ENCODE measurements at regions not wholly inside any gene's neighbourhood (a gene's known extent, or its start where the extent isn't known, plus 50 kb on each side); places are given as distances from the start of the nearest gene placed in this dataset.

DNA sequence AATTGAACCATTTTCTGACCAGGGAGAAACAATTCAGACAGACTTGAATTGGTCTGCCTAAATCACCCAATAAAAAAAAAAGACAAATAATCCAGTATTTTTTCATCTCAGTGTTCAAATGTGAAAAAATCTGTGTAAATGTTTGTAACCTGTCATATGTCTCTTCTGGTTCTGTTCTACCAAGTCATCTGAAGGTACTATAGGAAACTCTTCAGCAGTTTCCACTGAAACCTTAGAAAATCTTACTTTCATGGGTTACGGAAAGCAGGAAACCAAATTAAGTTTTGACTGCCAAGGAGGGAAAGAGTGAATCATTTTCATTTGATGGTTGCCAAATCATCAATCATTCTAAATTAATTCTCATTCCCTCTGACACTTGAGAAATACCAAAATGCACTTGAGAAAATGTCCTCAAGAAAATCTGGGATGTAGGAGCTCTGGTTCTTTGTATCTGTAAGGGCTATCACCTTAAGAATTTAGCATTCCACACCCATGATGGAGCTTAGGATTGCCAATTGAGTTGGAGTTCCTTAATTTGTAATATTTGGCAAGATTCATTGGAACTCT lies 278.2 kb upstream of the KCNH8 start (continued):
- TF ChIP-seq, protein P1, sequence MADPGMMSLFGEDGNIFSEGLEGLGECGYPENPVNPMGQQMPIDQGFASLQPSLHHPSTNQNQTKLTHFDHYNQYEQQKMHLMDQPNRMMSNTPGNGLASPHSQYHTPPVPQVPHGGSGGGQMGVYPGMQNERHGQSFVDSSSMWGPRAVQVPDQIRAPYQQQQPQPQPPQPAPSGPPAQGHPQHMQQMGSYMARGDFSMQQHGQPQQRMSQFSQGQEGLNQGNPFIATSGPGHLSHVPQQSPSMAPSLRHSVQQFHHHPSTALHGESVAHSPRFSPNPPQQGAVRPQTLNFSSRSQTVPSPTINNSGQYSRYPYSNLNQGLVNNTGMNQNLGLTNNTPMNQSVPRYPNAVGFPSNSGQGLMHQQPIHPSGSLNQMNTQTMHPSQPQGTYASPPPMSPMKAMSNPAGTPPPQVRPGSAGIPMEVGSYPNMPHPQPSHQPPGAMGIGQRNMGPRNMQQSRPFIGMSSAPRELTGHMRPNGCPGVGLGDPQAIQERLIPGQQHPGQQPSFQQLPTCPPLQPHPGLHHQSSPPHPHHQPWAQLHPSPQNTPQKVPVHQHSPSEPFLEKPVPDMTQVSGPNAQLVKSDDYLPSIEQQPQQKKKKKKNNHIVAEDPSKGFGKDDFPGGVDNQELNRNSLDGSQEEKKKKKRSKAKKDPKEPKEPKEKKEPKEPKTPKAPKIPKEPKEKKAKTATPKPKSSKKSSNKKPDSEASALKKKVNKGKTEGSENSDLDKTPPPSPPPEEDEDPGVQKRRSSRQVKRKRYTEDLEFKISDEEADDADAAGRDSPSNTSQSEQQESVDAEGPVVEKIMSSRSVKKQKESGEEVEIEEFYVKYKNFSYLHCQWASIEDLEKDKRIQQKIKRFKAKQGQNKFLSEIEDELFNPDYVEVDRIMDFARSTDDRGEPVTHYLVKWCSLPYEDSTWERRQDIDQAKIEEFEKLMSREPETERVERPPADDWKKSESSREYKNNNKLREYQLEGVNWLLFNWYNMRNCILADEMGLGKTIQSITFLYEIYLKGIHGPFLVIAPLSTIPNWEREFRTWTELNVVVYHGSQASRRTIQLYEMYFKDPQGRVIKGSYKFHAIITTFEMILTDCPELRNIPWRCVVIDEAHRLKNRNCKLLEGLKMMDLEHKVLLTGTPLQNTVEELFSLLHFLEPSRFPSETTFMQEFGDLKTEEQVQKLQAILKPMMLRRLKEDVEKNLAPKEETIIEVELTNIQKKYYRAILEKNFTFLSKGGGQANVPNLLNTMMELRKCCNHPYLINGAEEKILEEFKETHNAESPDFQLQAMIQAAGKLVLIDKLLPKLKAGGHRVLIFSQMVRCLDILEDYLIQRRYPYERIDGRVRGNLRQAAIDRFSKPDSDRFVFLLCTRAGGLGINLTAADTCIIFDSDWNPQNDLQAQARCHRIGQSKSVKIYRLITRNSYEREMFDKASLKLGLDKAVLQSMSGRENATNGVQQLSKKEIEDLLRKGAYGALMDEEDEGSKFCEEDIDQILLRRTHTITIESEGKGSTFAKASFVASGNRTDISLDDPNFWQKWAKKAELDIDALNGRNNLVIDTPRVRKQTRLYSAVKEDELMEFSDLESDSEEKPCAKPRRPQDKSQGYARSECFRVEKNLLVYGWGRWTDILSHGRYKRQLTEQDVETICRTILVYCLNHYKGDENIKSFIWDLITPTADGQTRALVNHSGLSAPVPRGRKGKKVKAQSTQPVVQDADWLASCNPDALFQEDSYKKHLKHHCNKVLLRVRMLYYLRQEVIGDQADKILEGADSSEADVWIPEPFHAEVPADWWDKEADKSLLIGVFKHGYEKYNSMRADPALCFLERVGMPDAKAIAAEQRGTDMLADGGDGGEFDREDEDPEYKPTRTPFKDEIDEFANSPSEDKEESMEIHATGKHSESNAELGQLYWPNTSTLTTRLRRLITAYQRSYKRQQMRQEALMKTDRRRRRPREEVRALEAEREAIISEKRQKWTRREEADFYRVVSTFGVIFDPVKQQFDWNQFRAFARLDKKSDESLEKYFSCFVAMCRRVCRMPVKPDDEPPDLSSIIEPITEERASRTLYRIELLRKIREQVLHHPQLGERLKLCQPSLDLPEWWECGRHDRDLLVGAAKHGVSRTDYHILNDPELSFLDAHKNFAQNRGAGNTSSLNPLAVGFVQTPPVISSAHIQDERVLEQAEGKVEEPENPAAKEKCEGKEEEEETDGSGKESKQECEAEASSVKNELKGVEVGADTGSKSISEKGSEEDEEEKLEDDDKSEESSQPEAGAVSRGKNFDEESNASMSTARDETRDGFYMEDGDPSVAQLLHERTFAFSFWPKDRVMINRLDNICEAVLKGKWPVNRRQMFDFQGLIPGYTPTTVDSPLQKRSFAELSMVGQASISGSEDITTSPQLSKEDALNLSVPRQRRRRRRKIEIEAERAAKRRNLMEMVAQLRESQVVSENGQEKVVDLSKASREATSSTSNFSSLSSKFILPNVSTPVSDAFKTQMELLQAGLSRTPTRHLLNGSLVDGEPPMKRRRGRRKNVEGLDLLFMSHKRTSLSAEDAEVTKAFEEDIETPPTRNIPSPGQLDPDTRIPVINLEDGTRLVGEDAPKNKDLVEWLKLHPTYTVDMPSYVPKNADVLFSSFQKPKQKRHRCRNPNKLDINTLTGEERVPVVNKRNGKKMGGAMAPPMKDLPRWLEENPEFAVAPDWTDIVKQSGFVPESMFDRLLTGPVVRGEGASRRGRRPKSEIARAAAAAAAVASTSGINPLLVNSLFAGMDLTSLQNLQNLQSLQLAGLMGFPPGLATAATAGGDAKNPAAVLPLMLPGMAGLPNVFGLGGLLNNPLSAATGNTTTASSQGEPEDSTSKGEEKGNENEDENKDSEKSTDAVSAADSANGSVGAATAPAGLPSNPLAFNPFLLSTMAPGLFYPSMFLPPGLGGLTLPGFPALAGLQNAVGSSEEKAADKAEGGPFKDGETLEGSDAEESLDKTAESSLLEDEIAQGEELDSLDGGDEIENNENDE (IDR thresholded peaks at IDR 0.05; ENCODE audit: insufficient replicate concordance, low read length) = no peak
- TF ChIP-seq SAP30 (IDR thresholded peaks at IDR 0.05; ENCODE audit: insufficient read depth, insufficient replicate concordance, low read length) (no peak), USF2 (IDR thresholded peaks at IDR 0.05; ENCODE audit: low read length) (no peak), RBBP5 (IDR thresholded peaks at IDR 0.05; ENCODE audit: borderline replicate concordance, low read depth, low read length) (no peak), TAF7 (optimal IDR thresholded peaks at IDR 0.05; ENCODE audit: borderline replicate concordance, low read depth, low read length) (no peak), BCL11A (IDR thresholded peaks at IDR 0.05; ENCODE audit: low read depth in 2 of 2, low read length in 2 of 2) (no peak), KDM5A (IDR thresholded peaks at IDR 0.05; ENCODE audit: low read length) (no peak), JUND (IDR thresholded peaks at IDR 0.05; ENCODE audit: low read length) (no peak), YY1 (IDR thresholded peaks at IDR 0.05; ENCODE audit: low read depth, low read length) (no peak)
- TF ChIP-seq, protein P2, sequence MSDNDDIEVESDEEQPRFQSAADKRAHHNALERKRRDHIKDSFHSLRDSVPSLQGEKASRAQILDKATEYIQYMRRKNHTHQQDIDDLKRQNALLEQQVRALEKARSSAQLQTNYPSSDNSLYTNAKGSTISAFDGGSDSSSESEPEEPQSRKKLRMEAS (IDR thresholded peaks at IDR 0.05) = no peak

Measured in H1 (cell line).